HEK293 (cell line): ENCODE measurements at regions not wholly inside any gene's neighbourhood (a gene's known extent, or its start where the extent isn't known, plus 50 kb on each side); places are given as distances from the start of the nearest gene placed in this dataset.

Source experiments
- CTCF ChIP-seq: fragments of 450-650 bp; formaldehyde crosslinking; IDR thresholded peaks from 2 replicates; pipeline ENCODE4 v1.5.1; 2016; ENCODE audit warnings: missing biosample characterization, missing genetic modification characterization
- GFI1B ChIP-seq: fragments of 450-650 bp; formaldehyde crosslinking; IDR thresholded peaks from 2 replicates; pipeline ENCODE4 v1.5.1; 2016; ENCODE audit warnings: missing biosample characterization, missing genetic modification characterization
- KLF10 ChIP-seq: fragments of 450-650 bp; IDR thresholded peaks from 2 replicates; pipeline ENCODE4 v1.5.1; 2018; ENCODE audit warnings: missing biosample characterization, mild to moderate bottlenecking, missing genetic modification characterization
- ZNF202 ChIP-seq: fragments of 450-650 bp; formaldehyde crosslinking; IDR thresholded peaks from 2 replicates; pipeline ENCODE4 v1.5.1; 2016; ENCODE audit warnings: missing biosample characterization, missing genetic modification characterization, borderline replicate concordance
- ZNF274 ChIP-seq, 2 experiments: fragments of 200-500 bp in 1 of 2; fragments of 450-650 bp in 1 of 2; sonication (Bioruptor generic) in 1 of 2; formaldehyde crosslinking in 1 of 2; IDR thresholded peaks; 2 replicates each; pipeline versions ENCODE4 v1.5.1 to v1.6.1; 2014 to 2016; ENCODE audit warnings: borderline replicate concordance in 1 of 2, inconsistent platforms in 1 of 2, low read length in 1 of 2, missing biosample characterization in 1 of 2, missing genetic modification characterization in 1 of 2
- ZNF473 ChIP-seq: fragments of 450-650 bp; formaldehyde crosslinking; IDR thresholded peaks from 2 replicates; pipeline ENCODE4 v1.5.1; 2017; ENCODE audit warnings: missing biosample characterization, missing genetic modification characterization
- ZNF48 ChIP-seq: fragments of 450-650 bp; formaldehyde crosslinking; IDR thresholded peaks from 2 replicates; pipeline ENCODE4 v1.5.1; 2016; ENCODE audit warnings: missing biosample characterization, missing genetic modification characterization
- ZNF555 ChIP-seq: fragments of 450-650 bp; formaldehyde crosslinking; conservative IDR thresholded peaks from 2 replicates; pipeline ENCODE4 v1.5.1; 2017; ENCODE audit warnings: missing biosample characterization, mild to moderate bottlenecking, missing genetic modification characterization, inconsistent platforms
- ZNF558 ChIP-seq: fragments of 450-650 bp; formaldehyde crosslinking; IDR thresholded peaks from 2 replicates; pipeline ENCODE4 v1.5.1; 2016; ENCODE audit warnings: missing biosample characterization, missing genetic modification characterization
- ZNF639 ChIP-seq: fragments of 450-650 bp; formaldehyde crosslinking; IDR thresholded peaks from 2 replicates; pipeline ENCODE4 v1.5.1; 2016; ENCODE audit warnings: missing biosample characterization, missing genetic modification characterization
- ZNF670 ChIP-seq: fragments of 450-650 bp; formaldehyde crosslinking; IDR thresholded peaks from 2 replicates; pipeline ENCODE4 v1.5.1; 2016; ENCODE audit warnings: missing biosample characterization, missing genetic modification characterization, low read depth
- ZNF701 ChIP-seq: fragments of 450-650 bp; formaldehyde crosslinking; IDR thresholded peaks from 2 replicates; pipeline ENCODE4 v1.5.1; 2016; ENCODE audit warnings: missing biosample characterization, missing genetic modification characterization

- TF ChIP-seq CTCF (tag by site-specific recombination) (no peak), ZNF48 (tag by site-specific recombination) (no peak), ZNF639 (tag by site-specific recombination) (no peak), GFI1B (tag by site-specific recombination) (no peak), ZNF670 (tag by site-specific recombination) (no peak), ZNF558 (tag by site-specific recombination) (no peak), KLF10 (tag by site-specific recombination) (no peak), ZNF473 (tag by site-specific recombination) (no peak), ZNF555 (tag by site-specific recombination) (no peak), ZNF274 (IDR thresholded peaks at IDR 0.05; ENCODE audit: low read length) (no peak), ZNF274 (tag by site-specific recombination; IDR thresholded peaks at IDR 0.05; ENCODE audit: borderline replicate concordance) (no peak), ZNF701 (no peak), ZNF202 (no peak)
Observed at GRCh38 chr2:59998324-59998723, 555.1 kb downstream of the BCL11A start.
